ENCODE measurements at regions not wholly inside any gene's neighbourhood (a gene's known extent, or its start where the extent isn't known, plus 50 kb on each side); places are given as distances from the start of the nearest gene placed in this dataset.

GRCh38 chr7:25574828-25575227 lies 346.5 kb upstream of the NPVF start:
- TF ChIP-seq POLR2A (IDR thresholded peaks at IDR 0.05; ENCODE audit: low read depth, low read length), result no peak
- DNase-seq (ENCODE audit: insufficient read length, low spot score) (no peak), FAIRE-seq (no peak)

GRCh38 chr7:25575634-25576033 lies 347.3 kb upstream of the NPVF start:
- no peak for TF ChIP-seq POLR2A (IDR thresholded peaks at IDR 0.05; ENCODE audit: low read depth, low read length)
- no peak for DNase-seq (ENCODE audit: insufficient read length, low spot score)
- FAIRE-seq, result no peak

GRCh38 chr7:25578991-25579777 lies 350.9 kb upstream of the NPVF start:
- DNase-seq (ENCODE audit: insufficient read length, low spot score) (no peak), FAIRE-seq (no peak)
- TF ChIP-seq POLR2A (IDR thresholded peaks at IDR 0.05; ENCODE audit: low read depth, low read length), result no peak

GRCh38 chr7:25579778-25580075 lies 351.4 kb upstream of the NPVF start:
- DNase-seq (ENCODE audit: insufficient read length, low spot score), result no peak
- no peak for TF ChIP-seq POLR2A (IDR thresholded peaks at IDR 0.05; ENCODE audit: low read depth, low read length)
- FAIRE-seq, result no peak

GRCh38 chr7:25580141-25580540 lies 351.9 kb upstream of the NPVF start:
- DNase-seq (ENCODE audit: insufficient read length, low spot score), result no peak
- FAIRE-seq, result no peak
- no peak for TF ChIP-seq POLR2A (IDR thresholded peaks at IDR 0.05; ENCODE audit: low read depth, low read length)

- TF ChIP-seq POLR2A (IDR thresholded peaks at IDR 0.05; ENCODE audit: low read depth, low read length), result no peak
- DNase-seq (ENCODE audit: insufficient read length, low spot score) (no peak), FAIRE-seq (no peak)
Measured at GRCh38 chr7:25583621-25584020, 355.3 kb upstream of the NPVF start.

- no peak for TF ChIP-seq POLR2A (IDR thresholded peaks at IDR 0.05; ENCODE audit: low read depth, low read length)
- FAIRE-seq (no peak), DNase-seq (ENCODE audit: insufficient read length, low spot score) (no peak)
Measured at GRCh38 chr7:25584112-25584938, 356.0 kb upstream of the NPVF start.

- TF ChIP-seq POLR2A (IDR thresholded peaks at IDR 0.05; ENCODE audit: low read depth, low read length), result no peak
- DNase-seq (ENCODE audit: insufficient read length, low spot score) (no peak), FAIRE-seq (no peak)
Measured at GRCh38 chr7:25586513-25586912, 358.2 kb upstream of the NPVF start.

- FAIRE-seq (no peak), DNase-seq (ENCODE audit: insufficient read length, low spot score) (no peak)
- TF ChIP-seq POLR2A (IDR thresholded peaks at IDR 0.05; ENCODE audit: low read depth, low read length), result no peak
Measured at GRCh38 chr7:25594122-25594521, 365.8 kb upstream of the NPVF start.

- DNase-seq (ENCODE audit: insufficient read length, low spot score) (no peak), FAIRE-seq (no peak)
- TF ChIP-seq POLR2A (IDR thresholded peaks at IDR 0.05; ENCODE audit: low read depth, low read length), result no peak
Measured at GRCh38 chr7:25594728-25595127, 366.4 kb upstream of the NPVF start.

GRCh38 chr7:25595996-25596395 lies 367.7 kb upstream of the NPVF start:
- DNase-seq (ENCODE audit: insufficient read length, low spot score) (no peak), FAIRE-seq (no peak)
- no peak for TF ChIP-seq POLR2A (IDR thresholded peaks at IDR 0.05; ENCODE audit: low read depth, low read length)

GRCh38 chr7:25596443-25596842 lies 368.2 kb upstream of the NPVF start:
- FAIRE-seq (no peak), DNase-seq (ENCODE audit: insufficient read length, low spot score) (no peak)
- no peak for TF ChIP-seq POLR2A (IDR thresholded peaks at IDR 0.05; ENCODE audit: low read depth, low read length)

- FAIRE-seq (no peak), DNase-seq (ENCODE audit: insufficient read length, low spot score) (no peak)
- no peak for TF ChIP-seq POLR2A (IDR thresholded peaks at IDR 0.05; ENCODE audit: low read depth, low read length)
Measured at GRCh38 chr7:25597946-25598345, 369.7 kb upstream of the NPVF start.

GRCh38 chr7:25598765-25599164 lies 370.5 kb upstream of the NPVF start:
- no peak for DNase-seq (ENCODE audit: insufficient read length, low spot score)
- no peak for TF ChIP-seq POLR2A (IDR thresholded peaks at IDR 0.05; ENCODE audit: low read depth, low read length)
- no peak for FAIRE-seq

Data from H54 (cell line).